ENCODE measurements at regions not wholly inside any gene's neighbourhood (a gene's known extent, or its start where the extent isn't known, plus 50 kb on each side); places are given as distances from the start of the nearest gene placed in this dataset.

GRCh38 chr1:221937155-221937953, 195.5 kb upstream of the DUSP10 start:
- Histone ChIP-seq H3K27ac (no peak overlapping the region), H3K9me3 (ENCODE audit: severe bottlenecking) (no peaks in the 10 kb centered on the region), H3K4me3 (ENCODE audit: low read depth, low read length) (no peak overlapping the region), H3K27me3 (ENCODE audit: insufficient read depth, low read depth, severe bottlenecking) (no peaks in the 10 kb centered on the region), H3K36me3 (no peaks in the 10 kb centered on the region)
- TF ChIP-seq, protein P1, sequence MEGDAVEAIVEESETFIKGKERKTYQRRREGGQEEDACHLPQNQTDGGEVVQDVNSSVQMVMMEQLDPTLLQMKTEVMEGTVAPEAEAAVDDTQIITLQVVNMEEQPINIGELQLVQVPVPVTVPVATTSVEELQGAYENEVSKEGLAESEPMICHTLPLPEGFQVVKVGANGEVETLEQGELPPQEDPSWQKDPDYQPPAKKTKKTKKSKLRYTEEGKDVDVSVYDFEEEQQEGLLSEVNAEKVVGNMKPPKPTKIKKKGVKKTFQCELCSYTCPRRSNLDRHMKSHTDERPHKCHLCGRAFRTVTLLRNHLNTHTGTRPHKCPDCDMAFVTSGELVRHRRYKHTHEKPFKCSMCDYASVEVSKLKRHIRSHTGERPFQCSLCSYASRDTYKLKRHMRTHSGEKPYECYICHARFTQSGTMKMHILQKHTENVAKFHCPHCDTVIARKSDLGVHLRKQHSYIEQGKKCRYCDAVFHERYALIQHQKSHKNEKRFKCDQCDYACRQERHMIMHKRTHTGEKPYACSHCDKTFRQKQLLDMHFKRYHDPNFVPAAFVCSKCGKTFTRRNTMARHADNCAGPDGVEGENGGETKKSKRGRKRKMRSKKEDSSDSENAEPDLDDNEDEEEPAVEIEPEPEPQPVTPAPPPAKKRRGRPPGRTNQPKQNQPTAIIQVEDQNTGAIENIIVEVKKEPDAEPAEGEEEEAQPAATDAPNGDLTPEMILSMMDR (IDR thresholded peaks at IDR 0.05; ENCODE audit: low read depth, low read length): no peak
- no peak for DNase-seq

- Histone ChIP-seq H3K9me3 (ENCODE audit: severe bottlenecking) (no peaks in the 10 kb centered on the region), H3K4me3 (ENCODE audit: low read depth, low read length) (no peak overlapping the region), H3K36me3 (no peaks in the 10 kb centered on the region), H3K27ac (no peak overlapping the region), H3K27me3 (ENCODE audit: insufficient read depth, low read depth, severe bottlenecking) (no peaks in the 10 kb centered on the region)
- TF ChIP-seq, protein P1 (IDR thresholded peaks at IDR 0.05; ENCODE audit: low read depth, low read length): no peak
- no peak for DNase-seq
These were observed 191.9 kb upstream of the DUSP10 start for GRCh38 chr1:221933814-221934213.

DNA sequence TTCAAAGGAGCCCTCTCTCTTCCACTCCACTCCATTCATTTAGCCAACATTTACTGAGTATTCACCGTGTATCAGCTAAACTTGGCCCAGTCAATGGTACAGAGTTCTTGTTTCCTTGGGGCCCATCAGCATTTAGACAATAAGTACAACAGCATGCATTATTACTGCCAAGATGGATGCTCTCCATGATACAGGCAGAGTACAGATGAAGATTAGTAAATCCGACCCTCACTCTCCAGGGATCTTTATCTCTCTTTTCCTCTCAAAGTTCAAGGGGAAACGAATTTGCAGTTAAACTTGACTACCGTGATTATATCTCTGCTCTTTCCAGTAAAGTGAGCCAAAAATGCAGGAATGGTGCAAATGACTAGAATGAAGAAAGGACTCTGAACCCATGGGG, 184.6 kb upstream of the DUSP10 start:
- H3K27me3 ChIP-seq (ENCODE audit: insufficient read depth, low read depth, severe bottlenecking): no peaks in the 10 kb centered on the region
- H3K9me3 ChIP-seq (ENCODE audit: severe bottlenecking): no peaks in the 10 kb centered on the region
- TF ChIP-seq, protein P1 (IDR thresholded peaks at IDR 0.05; ENCODE audit: low read depth, low read length): no peak
- H3K4me3 ChIP-seq (ENCODE audit: low read depth, low read length): no peak overlapping the region
- no peak overlapping the region for H3K27ac ChIP-seq
- H3K36me3 ChIP-seq: no peaks in the 10 kb centered on the region
- no peak for DNase-seq

GRCh38 chr1:221925947-221926346, 184.1 kb upstream of the DUSP10 start:
- no peaks in the 10 kb centered on the region for H3K9me3 ChIP-seq (ENCODE audit: severe bottlenecking)
- DNase-seq: no peak
- H3K27me3 ChIP-seq (ENCODE audit: insufficient read depth, low read depth, severe bottlenecking): no peaks in the 10 kb centered on the region
- no peak overlapping the region for H3K4me3 ChIP-seq (ENCODE audit: low read depth, low read length)
- TF ChIP-seq, protein P1 (IDR thresholded peaks at IDR 0.05; ENCODE audit: low read depth, low read length): no peak
- no peak overlapping the region for H3K27ac ChIP-seq
- no peaks in the 10 kb centered on the region for H3K36me3 ChIP-seq

DNA sequence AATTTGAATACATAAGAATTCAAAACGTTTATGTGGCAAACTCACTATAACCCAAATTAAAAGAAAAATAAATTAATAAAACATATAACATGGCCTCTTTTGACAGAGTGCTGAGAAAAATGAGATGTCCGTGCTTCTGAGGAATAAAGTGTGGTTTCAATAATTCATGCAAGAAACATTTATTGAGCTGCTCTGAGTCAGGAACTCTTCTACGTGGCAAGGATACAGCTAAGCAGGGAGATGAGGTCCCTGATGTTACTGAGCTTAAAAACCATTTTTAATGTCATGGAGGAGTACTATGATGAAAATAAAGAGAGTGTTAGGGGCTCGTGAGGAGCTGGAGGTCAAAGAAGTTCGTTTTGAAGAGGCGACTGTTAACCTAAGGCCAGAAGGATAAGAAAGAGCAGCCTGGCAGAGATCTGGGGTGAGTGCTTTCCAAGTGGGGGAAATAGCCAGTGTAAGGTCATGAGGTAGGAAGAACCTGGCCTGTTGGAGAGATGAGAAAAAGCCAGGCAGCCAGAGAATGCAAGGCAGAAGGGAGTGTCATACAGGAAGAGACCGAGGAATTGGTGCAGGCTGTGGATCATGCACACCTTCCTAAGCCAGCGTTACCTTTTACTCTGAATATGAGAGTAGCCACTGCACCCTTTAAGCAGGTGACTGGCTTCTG, 182.2 kb upstream of the DUSP10 start:
- Histone ChIP-seq H3K4me3 (ENCODE audit: low read depth, low read length) (no peak overlapping the region), H3K9me3 (ENCODE audit: severe bottlenecking) (no peaks in the 10 kb centered on the region), H3K27ac (no peak overlapping the region), H3K27me3 (ENCODE audit: insufficient read depth, low read depth, severe bottlenecking) (no peaks in the 10 kb centered on the region), H3K36me3 (no peaks in the 10 kb centered on the region)
- DNase-seq: no peak
- TF ChIP-seq, protein P1 (IDR thresholded peaks at IDR 0.05; ENCODE audit: low read depth, low read length): no peak
